NCI-H226 (cell line): ENCODE measurements at regions not wholly inside any gene's neighbourhood (a gene's known extent, or its start where the extent isn't known, plus 50 kb on each side); places are given as distances from the start of the nearest gene placed in this dataset.
A peak's percentile ranks its signal among the peaks of the same experiment; 100 is the strongest.

Experiments used
- DNase-seq: peaks from one replicate; pipeline ENCODE4 v3.0.0-alpha.2; 2015

DNA sequence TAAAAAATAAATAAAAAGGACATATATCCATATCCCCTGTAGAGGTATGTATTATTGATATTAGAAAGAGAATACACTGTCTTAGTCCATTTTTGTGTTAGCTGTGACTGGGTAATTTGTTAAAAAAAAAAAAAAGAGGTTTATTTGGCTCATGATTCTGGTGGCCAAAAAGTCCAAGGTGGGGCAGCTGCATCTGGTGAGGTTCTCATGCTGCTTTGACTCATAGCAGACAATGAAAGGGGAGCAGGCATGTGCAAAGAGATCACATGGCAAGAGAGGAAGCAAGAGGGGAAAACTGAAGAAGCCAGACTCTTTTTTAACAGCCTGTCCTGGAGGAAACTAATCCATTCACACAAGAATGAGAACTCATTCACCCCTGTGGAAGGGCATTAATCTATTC, 101.6 kb upstream of the MAP4K3 start:
- no peak for DNase-seq

DNA sequence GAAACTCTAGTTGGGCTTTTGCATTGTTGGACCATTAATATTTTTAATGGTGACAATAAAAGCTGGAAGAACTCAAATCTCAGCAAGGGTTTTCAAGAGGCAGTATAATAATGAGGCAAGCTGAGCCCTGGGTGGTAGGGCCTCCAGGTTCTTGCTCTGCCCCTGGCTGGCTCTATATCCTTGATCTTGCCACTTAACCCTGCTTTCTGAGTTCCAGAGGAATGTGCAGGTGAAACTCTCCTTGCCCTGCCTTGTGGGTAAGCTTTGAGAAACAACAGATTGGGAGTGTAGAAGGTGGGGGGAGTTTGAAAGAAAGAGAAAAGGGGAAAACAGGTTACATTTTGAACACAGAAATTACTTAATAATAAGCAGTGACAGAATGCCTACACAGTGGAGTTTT, 103.3 kb upstream of the MAP4K3 start:
- no peak for DNase-seq

DNA sequence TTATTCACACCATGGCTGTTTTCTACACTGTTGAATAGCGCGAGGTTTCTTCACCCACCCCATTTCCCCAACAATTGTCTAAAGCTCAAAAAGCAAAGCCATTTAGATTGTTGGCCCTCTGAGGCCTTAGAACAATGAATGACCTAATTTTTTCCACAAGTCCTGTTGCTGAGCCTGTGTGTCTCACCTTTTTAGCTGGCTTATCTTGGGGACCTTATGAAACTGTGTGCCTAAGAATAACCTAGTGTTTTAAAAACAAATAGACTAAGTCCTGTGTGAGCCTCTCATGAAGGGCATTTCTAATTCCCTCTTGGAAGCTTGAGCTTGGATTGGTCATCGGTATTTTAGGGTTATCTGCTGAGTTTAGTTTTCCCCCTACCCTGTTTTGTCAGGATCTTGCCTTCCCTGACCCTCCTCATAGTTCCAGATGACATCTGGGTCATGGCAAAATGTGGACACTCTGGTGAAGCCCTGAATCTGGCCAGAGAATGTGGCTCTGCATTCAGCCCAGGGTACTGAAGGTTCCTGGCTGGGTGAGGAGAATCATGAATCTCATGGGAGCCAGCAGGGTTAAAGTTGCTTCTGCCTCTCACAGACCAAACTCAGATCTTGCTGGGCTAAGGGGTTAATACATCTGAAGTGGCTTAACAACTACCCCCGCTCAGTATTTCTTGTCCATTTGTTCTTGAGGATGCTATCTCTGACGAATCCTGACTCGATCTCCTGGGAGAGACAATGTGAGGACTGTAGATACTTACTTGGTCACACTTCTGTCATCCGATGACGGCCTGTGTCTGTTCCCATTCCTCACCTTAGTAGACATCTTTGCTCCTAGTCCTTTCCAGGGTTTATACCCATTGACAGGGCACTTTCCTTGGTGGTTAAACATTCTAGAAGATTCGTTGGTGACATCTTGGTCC, 104.2 kb upstream of the MAP4K3 start:
- DNase-seq, result no peak

DNA sequence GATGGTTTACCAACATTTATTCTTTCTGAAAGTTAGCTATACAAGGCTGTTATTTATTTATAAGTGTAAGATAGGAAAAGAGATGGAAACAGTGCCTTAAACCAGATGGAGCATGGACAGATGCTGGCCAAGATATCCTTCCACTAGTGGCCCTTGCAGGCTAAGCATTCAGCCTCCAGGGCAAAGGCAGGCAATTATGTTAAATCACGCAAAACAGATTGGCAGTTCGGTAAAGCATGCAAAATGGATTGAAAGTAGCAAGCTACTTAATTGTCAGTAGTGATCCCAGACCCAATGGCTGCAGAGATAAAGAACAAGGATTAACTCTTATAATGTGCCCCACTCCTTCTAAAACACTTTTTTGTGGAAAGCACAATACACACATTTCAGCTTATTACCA, 105.4 kb upstream of the MAP4K3 start:
- DNase-seq, result no peak

DNA sequence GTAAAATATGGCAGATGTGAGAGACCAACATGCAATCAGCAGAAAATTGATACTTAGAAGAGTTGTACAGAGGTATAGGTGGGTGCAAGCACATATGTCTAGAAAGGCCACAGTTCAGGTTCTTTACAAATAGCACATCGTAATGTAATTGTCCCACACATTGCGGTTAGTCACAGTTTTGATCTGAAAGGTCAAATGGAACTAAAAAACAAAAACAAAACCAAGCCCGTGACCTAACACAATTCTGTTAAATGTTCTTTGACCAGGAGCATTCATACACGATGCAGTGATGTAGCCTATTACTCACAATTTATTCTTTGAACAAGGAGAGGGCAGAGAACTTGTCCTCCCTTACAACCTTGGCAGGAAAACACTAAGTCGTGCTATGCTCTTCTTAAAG, 108.9 kb upstream of the MAP4K3 start:
- DNase-seq, result no peak

DNA sequence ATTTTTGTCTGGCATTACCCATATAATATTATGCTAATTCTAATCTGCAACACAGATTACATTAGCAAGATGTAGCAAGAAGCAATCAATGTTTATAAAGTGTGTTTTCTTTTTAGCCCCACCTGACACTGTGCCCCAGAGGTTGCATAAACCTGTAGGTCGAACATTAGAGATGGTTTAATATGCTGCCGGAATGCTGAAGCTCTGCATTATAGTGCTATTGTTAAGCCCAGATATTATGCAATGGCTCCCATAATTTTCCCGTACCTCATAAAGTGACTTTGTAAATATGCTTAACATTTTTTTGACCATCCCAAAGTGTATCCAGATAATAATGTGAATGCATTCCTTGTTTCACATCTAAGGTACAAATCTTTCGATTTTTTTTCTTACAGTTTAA, 109.3 kb upstream of the MAP4K3 start:
- no peak for DNase-seq

DNA sequence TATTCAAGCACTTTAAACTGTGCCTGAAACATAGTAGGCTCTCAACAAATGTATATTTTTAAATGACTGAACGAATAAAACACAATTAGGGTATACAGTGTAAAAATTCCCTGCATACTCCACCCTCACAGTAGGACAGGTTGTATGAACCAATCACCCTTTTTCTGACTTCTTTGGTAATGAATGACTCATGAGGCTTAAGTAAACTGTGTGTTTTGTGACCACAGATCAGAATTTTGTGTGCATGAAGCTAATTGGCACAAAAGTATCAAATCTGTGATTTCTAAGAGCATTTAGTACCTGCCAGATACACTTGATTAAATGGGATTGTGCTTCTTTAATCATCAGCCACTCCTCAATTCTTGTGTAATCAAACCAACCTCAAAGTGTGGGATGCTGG, 109.9 kb upstream of the MAP4K3 start:
- DNase-seq, result peak; percentile 17

DNA sequence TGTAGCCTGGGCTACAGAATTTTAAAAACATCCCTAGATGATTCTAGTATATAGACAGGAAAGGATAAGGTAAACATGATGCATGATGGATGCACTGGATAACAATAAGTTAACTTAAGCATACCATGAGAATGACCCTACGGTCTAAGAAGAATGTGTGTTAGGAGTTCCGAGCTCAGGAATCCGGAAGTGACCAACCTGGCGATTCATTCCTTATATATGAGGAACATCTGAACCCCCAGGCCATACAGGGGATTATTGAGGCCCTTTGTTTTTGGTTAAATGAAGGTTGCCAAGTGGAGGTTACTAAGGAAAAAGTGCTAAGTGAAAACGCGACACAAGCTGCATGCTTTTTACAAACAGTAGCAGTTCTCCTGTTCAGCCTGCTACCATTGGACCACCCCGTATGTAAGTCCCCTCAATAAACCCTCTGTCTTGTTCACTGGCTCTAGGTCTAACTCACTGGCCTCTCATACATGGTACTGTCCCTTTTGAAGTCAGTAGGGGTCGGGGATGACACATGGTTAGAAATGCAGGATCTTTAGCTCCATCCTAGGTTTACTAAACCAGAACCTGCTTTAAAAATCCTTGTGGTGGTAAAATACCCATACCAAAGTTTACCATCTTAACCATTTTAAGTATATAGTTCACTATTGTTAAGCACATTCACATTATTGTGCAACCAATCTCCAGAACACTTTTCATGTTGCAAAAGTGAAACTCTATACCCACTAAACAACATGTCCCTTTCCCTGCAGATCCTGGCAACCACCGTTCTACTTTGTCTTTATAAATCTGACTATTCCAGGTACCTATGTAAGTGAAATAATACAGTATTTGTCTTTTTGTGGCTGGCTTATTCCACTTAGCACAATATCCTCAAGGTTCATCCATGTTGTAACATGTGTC, 111.0 kb upstream of the MAP4K3 start:
- DNase-seq, result peak; percentile 96

DNA sequence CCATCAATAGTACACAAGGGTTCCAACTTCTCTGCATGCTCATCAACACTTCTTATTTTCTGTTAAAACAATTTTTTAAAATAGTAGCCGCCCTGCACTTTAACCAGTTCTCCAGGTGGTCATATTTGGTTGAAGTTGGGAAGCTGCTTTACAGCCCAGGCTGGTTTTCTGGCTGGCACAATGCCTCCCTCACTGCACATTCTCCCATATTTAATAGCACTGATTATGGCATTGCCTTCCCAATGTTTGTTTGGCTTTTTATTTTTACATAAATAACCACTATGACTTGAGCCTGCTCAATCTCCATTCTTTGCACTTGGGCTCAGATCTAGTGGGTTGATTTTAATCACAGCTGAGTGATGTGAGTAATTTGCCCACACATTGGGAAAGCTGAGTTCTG, 111.9 kb upstream of the MAP4K3 start:
- no peak for DNase-seq

DNA sequence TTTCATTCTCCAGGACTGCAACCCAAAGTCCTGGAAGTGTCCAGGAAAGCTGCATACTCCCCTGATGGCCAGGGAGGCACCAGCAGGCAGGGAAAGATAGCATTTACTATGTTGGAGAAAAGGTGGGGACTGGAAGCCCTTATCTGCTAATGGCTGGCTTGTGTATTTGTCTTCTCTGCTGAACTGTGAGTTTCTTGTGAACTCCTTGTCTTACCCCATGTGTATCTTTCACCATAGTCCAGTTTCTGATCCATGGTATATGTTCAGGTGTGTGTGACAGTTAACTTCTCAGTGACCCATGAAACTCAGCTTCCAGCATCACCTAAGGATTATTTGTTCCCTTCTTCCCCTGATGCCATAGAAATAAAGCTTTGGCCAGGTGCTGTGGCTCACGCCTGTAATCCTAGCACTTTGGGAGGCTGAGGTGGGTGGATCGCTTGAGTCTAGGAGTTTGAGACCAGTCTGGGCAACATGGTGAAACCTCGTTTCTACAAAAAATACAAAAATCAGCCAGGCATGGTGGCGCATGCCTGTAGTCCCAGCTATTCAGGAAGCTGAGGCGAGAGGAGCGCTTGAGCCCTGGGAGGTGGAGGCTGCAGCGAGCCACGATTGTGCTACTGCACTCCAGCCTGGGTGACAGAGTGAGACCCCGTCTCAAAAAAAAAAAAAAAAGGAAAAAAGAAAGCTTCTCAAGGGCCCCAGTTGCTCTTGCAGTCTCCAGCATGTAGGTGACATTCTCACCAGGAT, 112.8 kb upstream of the MAP4K3 start:
- no peak for DNase-seq

DNA sequence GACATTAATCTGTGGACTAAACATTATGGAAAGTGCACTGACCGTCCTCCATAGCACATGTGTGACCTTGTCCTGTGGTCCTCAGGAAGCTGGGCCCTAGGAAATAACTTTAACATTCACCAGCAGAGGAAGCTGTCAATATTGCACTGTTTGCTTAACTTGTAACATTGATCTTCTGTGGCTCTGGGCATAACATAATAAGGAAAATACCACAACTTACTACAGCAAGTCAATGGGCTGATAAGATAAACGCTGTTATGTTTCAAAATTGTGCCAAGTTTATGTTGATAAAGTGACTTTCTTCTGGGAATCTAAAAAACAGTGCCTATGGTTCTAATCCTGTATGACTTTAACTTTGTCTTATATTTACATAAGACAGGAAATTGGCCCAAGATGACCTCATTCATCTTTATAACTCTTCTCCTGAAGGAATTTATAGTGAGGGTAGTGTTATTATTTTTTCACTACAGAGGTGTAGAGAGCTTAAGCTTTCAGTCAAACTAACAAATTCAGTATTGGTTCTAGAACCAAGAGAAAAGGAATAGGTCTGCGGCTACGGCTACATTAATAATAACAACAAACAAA, 113.7 kb upstream of the MAP4K3 start:
- DNase-seq, result peak; percentile 60

DNA sequence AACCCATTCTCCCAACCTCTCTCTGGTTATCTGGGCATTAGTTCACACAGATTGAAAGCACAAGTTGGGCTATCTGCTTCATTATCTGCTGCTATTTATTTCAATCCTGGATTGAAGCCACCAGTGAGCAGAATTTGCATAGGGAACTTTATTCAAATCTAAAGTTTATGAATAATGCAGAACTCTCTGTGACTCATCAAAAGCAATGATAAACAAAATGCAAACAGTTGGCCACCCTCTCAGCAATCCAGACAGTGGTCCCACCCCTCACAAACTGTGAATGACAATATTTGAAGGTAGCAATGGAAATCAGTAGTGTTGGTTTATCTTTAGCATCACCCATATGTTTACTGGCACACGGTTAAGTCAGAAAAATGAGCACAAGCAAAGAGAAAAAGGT, 106.8 kb upstream of the TMEM178A start:
- DNase-seq, result no peak

DNA sequence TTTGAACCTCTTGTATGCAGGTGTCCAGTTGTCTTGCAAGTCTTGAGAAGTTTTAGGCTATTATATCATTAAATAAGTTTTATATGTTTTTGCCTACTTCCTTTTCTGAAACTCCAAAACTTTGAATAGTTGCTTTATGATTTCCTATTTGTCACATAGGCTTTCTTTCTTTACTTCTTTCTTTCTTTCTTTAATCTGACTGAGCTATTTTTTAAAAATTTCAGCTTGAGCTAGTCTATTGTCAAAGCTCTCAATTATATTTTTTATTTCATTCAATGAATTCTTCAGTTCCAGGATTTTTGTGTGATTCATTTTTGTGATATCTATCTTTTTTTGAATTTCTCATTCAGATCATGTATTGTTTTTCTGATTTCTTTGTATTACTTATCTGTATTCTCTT, 102.1 kb upstream of the TMEM178A start:
- no peak for DNase-seq

DNA sequence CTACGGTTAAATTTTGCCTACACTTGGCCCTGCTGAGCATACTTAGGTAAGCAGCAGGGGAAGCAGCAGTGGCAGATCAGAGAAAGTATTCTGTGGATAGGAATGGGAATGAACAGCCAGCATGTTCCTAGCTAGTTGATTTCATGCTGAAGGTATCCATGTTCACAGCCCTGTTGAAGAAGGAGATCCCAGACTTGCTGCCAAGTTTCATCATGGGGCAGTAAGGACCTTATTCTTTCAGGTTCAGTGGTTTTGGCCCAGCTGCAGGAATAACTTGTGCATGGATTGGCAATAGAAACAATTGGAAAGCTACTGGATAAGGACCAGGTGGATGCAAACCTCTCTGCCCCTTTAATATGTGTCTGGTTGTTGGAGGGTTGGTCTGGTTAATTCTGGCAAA, 98.2 kb upstream of the TMEM178A start:
- peak; percentile 29 for DNase-seq

DNA sequence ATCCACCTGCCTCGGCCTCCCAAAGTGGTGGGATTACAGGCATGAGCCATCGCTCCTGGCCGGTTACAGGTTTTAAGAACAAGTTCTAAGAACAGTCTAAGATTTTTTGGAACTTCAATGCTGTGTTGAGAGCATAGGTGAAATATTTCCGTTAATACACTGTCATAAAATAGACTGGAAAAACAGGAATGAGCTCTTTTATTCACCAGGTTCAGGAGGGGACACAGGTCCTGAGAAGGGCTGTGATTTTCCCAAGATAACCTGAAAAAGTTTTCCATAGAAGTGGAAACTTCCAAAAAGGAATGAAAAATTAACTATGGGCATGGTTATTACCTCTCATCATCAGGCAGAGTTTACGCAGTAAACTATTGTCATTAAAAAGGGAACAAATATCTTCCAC, 97.6 kb upstream of the TMEM178A start:
- DNase-seq, result no peak

DNA sequence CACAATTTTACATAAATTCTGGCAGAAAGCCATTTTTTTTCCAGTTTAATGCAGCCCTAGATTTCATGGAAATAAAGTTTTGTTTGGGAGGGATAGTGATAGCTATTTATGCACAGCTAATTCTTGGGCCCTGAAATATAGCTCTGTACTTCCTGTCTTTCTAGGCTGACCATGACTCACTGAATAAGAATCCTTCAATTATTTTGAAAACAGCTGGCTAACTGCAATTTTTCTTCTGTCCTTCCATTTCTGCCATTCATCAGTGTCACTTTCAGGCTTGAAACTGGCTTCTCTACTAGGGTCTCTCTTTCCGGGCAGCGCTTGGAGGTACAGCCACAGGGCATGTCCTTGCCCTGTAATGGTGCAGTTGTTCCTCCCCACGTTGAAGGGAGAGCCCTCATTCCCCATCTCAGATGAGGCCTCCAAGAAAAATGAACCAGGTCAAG, 97.1 kb upstream of the TMEM178A start:
- DNase-seq, result peak; percentile 87

DNA sequence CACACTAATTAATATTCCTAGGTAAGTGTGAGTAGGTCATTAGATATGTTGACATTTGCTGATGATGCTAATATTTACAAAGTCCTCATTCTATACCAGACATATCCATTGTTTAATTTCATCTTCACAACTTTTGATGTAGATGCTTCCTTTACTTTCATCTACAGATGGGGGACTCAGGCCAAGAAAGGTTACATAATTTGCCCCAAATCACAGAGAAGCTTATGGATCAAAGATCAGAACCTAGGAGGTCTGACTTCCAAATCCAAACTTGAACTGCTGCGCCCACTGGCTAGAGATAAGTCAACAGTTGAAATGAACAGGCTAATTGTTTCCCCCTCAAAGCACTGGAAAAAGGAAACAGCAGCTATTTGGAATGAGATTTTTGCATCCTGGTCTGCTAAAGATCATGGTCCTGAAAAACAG, 95.6 kb upstream of the TMEM178A start:
- DNase-seq, result no peak

DNA sequence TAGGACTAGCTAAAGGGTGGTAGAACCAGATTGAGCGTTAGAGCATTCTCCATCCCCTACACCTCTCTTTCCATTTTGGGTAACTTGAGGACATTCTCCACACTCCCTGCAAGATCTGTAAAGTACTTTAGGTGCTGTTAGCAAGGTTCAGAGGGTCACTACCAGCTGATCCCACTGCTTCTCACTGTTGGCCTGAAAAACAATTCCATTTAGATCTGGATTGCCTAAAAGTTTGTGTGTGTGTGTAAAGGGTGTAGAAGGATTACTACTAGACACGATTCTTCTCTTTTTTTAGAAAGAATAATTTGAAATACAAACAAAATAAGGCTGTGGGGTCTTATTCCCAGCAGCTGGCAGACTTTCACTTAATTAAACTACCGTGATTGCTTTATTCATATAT, 95.1 kb upstream of the TMEM178A start:
- DNase-seq, result no peak

DNA sequence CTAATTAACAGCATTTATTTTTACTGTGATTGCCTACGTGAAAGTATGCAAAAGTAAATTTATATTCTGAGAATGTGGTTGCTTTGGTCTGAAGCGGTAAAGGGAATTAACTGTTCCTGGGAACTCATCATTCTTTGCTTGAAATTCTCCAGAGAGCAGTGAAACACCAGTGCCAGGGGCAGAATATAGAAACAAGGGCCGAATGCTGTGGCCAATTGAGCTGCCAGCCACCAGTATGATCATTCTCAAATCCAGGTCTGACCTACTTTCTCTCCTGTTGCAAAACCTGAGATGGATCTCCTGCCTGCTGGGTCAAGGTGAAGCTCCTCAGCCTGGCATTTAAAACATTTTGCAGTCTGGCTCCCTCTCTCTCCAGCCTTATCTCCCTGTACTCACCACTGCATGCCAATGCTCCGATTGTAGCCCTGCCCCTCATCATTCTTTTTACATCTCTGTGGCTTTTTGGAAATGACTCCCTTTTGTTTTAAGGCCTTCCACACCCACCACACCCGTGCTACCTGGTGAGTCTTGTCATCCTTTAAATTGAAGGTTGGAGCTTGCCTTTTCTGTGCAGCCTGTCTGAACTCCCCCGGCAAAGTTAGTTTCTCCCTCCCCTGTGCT, 94.5 kb upstream of the TMEM178A start:
- DNase-seq, result peak; percentile 88

DNA sequence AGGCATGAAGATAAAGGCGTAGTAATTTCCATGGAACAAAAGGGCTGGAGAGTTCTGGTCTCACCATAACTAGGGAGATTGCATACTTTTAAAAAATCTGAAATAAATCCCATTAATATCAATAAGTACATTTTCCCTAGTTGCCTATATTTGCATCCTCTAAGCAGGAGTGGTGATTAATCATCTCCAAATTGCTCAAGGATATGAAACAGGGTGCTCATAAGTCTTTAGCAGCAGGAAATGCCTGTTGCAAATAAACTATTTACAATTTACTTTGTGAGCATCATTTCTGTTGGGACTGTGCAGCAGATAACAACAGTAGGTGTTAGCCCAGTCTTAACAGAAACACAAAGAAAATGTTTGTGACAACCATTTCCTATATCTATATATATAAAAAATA, 92.4 kb upstream of the TMEM178A start:
- no peak for DNase-seq

DNA sequence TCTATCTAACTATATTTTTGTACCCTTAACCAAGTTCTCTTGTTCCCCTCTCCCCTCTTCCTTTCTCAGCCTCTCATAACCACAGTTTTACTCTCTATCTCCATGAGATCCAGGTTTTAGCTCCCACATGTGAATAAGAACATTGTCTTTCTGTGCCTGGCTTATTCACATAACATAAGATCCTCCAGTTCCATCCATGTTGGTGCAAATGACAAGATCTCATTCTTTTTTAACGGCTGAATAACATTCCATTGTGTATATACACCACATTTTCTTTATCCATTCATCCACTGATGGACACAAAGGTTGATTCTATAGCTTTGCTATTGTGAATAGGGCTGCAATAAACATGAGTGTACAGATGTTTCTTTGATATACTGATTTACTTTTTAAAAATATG, 83.9 kb upstream of the TMEM178A start:
- no peak for DNase-seq

DNA sequence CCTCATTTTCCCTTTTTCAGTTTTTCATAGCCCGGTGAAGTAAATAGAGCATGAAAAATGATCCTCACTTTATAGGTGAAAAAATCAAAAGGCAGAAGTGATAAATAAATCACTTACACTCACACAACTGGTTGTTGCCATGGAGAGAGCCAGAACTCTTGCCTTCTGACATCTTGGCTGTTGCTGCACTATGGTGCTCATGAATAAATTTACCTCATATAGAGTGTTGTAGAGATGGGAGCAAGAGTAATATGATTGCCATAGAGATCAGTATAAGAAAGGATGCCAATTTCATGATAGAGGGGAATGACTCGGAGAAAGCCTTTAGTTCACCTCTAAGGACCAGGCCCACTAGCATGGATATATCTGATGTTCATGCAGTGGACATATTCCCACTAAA, 82.5 kb upstream of the TMEM178A start:
- DNase-seq, result no peak
